ENCODE measurements at regions not wholly inside any gene's neighbourhood (a gene's known extent, or its start where the extent isn't known, plus 50 kb on each side); places are given as distances from the start of the nearest gene placed in this dataset.
"Not testable (repeated sequence)": the region's sequence is repeated elsewhere in the genome, so short reads cannot be mapped to it uniquely, and the experiment has no call there.

GRCh38 chr1:99361406-99361805 is 97.1 kb downstream of the PLPPR4 start:
- no peak for DNase-seq

- DNase-seq: no peak
These were observed 99.2 kb downstream of the PLPPR4 start for GRCh38 chr1:99363531-99363930.

GRCh38 chr1:99365141-99365540 is 100.8 kb downstream of the PLPPR4 start:
- no peak for DNase-seq

- no peak for DNase-seq
These were observed 101.3 kb downstream of the PLPPR4 start for GRCh38 chr1:99365545-99365944.

DNA sequence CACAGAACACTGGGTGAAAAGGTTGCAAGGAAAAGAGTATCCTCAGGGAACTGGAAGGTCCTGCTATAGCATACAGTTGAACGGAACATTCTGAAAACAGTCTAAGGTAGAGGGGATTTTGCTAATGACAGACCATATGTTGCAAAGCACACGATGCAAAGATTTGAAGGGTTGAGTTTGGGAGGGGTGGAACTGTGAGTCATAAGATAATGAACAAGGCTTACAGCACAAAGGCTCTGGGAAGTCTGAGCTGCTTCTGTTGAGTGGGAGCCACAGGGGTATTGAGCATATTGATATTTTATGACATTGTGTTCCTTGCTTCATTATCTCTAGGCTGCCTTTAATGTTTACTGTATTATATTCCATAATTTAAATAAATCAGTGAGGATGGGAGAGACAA is 104.9 kb downstream of the PLPPR4 start:
- no peak for DNase-seq

GRCh38 chr1:99370476-99370875 is 106.2 kb downstream of the PLPPR4 start:
- no peak for DNase-seq

GRCh38 chr1:99371413-99371812 is 107.1 kb downstream of the PLPPR4 start:
- DNase-seq: no peak

DNA sequence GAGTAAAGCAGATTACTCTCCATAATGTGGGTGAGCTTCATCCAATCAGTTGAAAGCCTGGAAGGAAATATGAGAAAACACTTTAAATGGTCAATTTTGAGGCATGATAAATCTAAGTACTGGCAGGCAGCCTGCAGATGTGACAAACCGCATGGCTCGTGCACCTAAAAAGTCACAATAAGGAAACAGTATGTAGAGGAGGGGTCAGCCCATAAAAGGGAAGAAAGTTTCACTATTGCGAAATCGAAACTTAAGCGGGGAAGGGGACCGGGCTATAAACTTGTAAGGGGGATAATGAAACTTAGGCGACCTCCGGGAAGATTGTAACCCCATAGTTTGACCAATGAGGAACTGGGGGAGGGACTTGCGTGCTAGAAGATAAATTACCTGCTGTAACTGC is 109.8 kb downstream of the PLPPR4 start:
- DNase-seq: no peak

DNA sequence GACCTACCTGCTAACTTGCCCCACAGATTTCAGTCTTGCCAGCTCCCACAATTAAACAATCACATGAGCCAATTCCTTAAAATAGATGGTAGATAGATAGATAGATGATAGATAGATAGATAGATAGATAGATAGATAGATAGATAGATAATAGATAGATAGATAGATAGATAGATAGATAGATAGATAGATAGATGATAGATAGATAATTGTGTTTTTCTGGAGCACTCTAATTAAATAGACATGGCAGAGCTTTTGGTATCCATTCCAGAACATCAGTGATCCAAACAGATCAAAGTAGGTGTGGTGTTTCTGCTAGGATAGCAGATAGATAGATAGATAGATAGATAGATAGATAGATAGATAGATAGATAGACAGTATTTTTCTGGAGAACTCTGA is 110.4 kb downstream of the PLPPR4 start:
- not testable (repeated sequence) for DNase-seq

- no peak for DNase-seq
These were observed 119.7 kb downstream of the PLPPR4 start for GRCh38 chr1:99384021-99384420.

DNA sequence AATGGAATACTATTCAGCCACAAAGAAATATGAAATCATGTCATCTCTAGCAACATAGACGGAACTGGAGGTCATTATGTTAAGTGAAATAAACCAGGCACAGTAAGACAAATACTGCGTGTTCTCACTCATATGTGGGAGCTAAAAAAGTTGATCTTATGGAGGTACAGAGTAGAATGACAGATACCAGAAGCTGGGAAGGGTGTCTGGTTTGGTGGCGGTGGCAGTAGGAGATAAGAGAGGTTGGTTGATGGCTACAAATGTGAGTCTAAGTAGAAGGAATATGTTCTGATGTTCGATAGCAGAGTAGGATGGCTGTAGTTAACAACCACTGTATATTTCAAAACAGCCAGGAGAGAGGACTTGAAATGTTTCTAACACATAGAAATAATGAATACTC is 121.6 kb downstream of the PLPPR4 start:
- DNase-seq: no peak

DNA sequence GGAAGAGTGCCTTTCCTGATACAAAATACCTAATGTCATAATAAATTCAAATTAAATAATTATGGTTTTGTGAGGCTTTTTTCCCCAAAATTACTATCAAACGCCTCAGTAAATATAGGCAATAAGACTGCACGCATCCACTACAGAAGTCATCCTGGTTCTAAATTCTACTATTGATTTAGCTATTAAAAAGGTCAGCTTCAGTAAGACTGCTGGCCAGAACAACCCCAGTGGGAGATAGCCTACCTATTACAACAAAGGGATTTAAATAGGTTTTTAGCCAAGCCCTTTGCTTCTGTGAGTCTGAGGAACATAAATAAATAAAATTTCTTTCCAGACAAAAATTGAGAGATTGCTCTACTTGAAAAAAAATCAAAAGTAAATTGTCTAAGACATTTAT is 132.1 kb downstream of the PLPPR4 start:
- no peak for DNase-seq

GRCh38 chr1:99397029-99397428 is 132.7 kb downstream of the PLPPR4 start:
- no peak for DNase-seq

- no peak for DNase-seq
These were observed 133.6 kb downstream of the PLPPR4 start for GRCh38 chr1:99397863-99398262.

- DNase-seq: not testable (repeated sequence)
These were observed 137.3 kb downstream of the PLPPR4 start for GRCh38 chr1:99401556-99401955.

GRCh38 chr1:99404399-99404798 is 140.1 kb downstream of the PLPPR4 start:
- not testable (repeated sequence) for DNase-seq

DNA sequence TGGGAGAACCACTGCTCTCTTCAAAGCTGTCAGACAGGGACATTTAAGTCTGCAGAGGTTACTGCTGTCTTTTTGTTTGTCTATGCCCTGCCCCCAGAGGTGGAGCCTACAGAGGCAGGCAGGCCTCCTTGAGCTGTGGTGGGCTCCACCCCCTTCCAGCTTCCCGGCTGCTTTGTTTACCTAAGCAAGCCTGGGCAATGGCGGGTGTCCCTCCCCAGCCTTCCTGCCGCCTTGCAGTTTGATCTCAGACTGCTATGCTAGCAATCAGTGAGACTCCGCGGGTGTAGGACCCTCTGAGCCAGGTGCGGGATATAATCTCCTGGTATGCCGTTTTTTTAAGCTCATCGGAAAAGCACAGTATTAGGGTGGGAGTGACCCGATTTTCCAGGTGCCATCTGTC is 141.0 kb downstream of the PLPPR4 start:
- DNase-seq: not testable (repeated sequence)

- no peak for DNase-seq
These were observed 142.7 kb downstream of the PLPPR4 start for GRCh38 chr1:99407018-99407417.

DNA sequence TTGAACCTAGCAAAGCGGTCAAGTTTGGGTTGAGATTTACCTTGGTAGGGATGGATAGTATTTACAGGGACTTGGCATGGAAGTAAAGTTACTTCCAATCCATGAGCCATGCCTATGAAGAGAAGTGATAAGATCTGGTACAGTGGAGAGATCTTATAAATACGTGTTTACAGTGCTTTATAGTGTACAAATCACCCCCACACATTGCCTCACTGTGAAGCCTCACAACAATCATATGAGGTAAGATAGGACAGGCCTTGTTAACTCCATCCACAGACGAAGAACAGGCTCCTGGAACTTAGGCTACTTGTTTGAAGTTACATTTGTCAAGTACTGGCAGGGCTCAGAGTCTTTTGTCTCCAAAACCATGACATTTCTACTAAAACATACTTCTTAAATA is 159.8 kb downstream of the PLPPR4 start:
- no peak for DNase-seq

- DNase-seq: no peak
These were observed 165.5 kb downstream of the PLPPR4 start for GRCh38 chr1:99429754-99430153.

- no peak for DNase-seq
These were observed 174.5 kb downstream of the PLPPR4 start for GRCh38 chr1:99438656-99439230.

DNA sequence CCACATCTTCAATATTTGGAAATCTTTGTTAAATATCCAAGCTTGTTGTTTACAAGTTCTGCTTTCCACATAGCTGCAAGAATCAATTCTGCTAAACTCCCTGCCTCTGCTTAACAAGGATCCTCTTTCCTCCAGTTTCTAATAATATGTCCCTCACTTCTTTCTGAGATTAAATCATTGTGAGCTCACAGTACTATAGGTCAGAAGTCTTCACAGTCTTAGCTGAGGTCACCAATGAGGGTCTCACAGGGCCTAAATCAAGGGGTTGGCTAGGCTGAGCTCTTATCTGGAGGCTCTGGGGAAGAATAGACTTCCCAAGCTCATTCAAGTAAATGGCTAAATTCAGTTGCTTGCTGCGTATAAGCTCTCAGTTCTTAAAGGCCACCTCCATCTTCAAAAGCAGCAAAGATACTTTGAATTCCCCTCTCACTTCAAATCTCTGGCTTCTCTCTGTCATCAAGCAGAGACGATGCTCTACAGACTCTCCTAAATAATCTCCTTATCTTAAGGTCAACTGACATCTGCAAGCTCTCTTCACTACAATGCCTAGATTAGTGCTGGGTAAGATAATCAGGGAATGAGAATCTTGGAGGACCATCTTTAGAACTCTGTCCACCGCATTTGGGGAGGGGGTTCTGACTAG is 175.3 kb downstream of the PLPPR4 start:
- no peak for DNase-seq

DNA sequence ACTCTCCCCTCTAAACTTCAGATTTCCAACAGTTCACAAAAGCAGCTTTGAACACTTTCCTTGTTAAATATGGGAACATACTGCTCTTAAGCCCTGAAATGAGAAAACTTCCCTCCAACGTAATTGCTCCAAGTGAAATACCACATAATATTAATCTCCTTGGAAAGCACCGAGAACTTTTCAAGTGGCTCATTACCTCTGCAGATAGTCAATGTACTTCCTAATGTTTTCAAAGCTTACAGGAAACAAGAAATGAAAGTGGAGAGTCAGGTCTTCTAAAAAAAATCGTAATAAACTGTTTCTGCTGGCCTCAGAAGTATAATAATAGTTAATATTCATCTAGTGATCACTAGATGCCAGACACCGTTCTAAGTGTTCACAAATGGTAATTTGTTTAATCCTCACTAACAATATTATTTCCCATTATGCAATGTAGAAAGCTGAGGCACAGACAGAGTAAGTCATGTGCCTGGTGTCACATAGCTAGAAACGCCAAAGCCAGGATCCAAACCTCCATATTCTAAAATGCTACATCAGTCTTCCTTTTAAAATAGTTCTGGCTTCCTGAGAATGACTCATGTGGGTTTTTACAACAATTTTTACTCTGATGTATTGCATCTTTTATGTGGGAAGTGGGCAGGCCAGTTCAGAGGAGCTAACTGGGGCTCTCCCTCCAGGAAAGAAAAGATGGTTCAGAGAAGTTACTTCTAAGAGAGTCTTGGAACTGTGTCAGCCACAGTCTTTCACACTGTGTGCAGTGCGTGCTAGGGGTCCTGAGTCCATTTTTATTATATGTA is 177.2 kb downstream of the PLPPR4 start:
- DNase-seq: no peak
